ENCODE measurements at regions not wholly inside any gene's neighbourhood (a gene's known extent, or its start where the extent isn't known, plus 50 kb on each side); places are given as distances from the start of the nearest gene placed in this dataset.

DNA sequence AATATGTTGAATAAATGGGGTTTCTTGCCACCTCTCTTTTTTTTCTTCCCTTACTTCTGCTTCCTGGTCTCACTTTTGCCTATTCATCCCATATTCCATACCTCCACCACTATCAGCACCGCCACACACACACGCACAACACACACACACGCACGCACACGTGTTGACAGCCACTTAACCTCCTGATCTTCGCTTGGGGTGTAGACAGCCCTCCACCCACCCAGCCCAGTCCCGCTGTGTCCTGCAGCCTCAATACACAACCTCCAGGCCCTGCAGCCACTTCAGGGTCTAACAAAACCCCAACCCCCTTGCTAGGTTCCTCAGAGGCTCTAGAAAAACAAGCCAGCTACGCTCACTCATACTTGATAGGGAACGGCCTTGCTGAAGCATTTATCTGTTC lies 72.3 kb downstream of the LINC00237 start:
- 80 to 81% methylated on average over 9 of the region's 9 CpGs for WGBS, 2 donors
- no peaks in the 10 kb centered on the region for H3K27me3 ChIP-seq (ENCODE audit: control insufficient read depth in 1 of 2, insufficient read depth in 2 of 2, low read length in 2 of 2)
- H3K36me3 ChIP-seq (ENCODE audit: control insufficient read depth in 2 of 2, insufficient read depth in 2 of 2, low read length in 1 of 2): no peaks in the 10 kb centered on the region
- H3K4me3 ChIP-seq (ENCODE audit: low read depth in 1 of 2, low read length in 2 of 2): no peak overlapping the region
- no peak overlapping the region for H3K27ac ChIP-seq (ENCODE audit: low read depth in 2 of 2, low read length in 1 of 2)
- H3K9me3 ChIP-seq (ENCODE audit: control insufficient read depth in 2 of 2, insufficient read depth in 1 of 2, low read depth in 1 of 2, low read length in 1 of 2): no peaks in the 10 kb centered on the region
- H3K4me1 ChIP-seq (ENCODE audit: control insufficient read depth in 2 of 2, insufficient read depth in 2 of 2, low read length in 1 of 2): no peaks in the 10 kb centered on the region

- no peaks in the 10 kb centered on the region for H3K27me3 ChIP-seq (ENCODE audit: control insufficient read depth in 1 of 2, insufficient read depth in 2 of 2, low read length in 2 of 2)
- H3K9me3 ChIP-seq (ENCODE audit: control insufficient read depth in 2 of 2, insufficient read depth in 1 of 2, low read depth in 1 of 2, low read length in 1 of 2): no peaks in the 10 kb centered on the region
- H3K4me3 ChIP-seq (ENCODE audit: low read depth in 1 of 2, low read length in 2 of 2): no peak overlapping the region
- no peak overlapping the region for H3K27ac ChIP-seq (ENCODE audit: low read depth in 2 of 2, low read length in 1 of 2)
- H3K4me1 ChIP-seq (ENCODE audit: control insufficient read depth in 2 of 2, insufficient read depth in 2 of 2, low read length in 1 of 2): no peaks in the 10 kb centered on the region
- WGBS, 2 donors: 8 to 24% methylated on average over 1 of the region's 1 CpG
- no peaks in the 10 kb centered on the region for H3K36me3 ChIP-seq (ENCODE audit: control insufficient read depth in 2 of 2, insufficient read depth in 2 of 2, low read length in 1 of 2)
These were observed 74.5 kb downstream of the LINC00237 start for GRCh38 chr20:21031666-21032065.

DNA sequence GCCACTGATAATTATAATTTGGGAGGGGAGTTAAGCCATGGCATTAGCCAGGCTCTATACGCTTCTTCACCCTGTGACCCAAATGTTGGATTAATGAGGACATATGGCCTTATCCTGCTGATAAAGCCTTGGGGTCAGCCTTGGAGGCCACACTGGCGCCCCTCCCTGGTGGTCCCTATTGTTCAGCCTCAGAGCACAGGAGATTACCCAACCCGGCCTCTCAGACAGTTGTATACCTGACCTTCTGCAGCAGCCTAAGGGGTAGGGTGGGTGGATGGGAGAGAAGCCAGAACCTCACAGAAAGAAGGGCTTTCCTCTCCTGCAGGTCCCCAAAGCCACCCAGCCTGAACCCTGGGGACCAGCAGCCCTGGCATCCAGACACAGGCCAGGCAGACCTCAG lies 76.8 kb downstream of the LINC00237 start:
- Histone ChIP-seq H3K27ac (ENCODE audit: low read depth in 2 of 2, low read length in 1 of 2) (no peak overlapping the region), H3K4me3 (ENCODE audit: low read depth in 1 of 2, low read length in 2 of 2) (no peak overlapping the region), H3K4me1 (ENCODE audit: control insufficient read depth in 2 of 2, insufficient read depth in 2 of 2, low read length in 1 of 2) (no peaks in the 10 kb centered on the region), H3K9me3 (ENCODE audit: control insufficient read depth in 2 of 2, insufficient read depth in 1 of 2, low read depth in 1 of 2, low read length in 1 of 2) (no peaks in the 10 kb centered on the region), H3K36me3 (ENCODE audit: control insufficient read depth in 2 of 2, insufficient read depth in 2 of 2, low read length in 1 of 2) (no peaks in the 10 kb centered on the region), H3K27me3 (ENCODE audit: control insufficient read depth in 1 of 2, insufficient read depth in 2 of 2, low read length in 2 of 2) (no peaks in the 10 kb centered on the region)
- 72 to 75% methylated on average over 3 of the region's 3 CpGs for WGBS, 2 donors

- H3K9me3 ChIP-seq (ENCODE audit: control insufficient read depth in 2 of 2, insufficient read depth in 1 of 2, low read depth in 1 of 2, low read length in 1 of 2): no peaks in the 10 kb centered on the region
- H3K4me1 ChIP-seq (ENCODE audit: control insufficient read depth in 2 of 2, insufficient read depth in 2 of 2, low read length in 1 of 2): no peaks in the 10 kb centered on the region
- no peaks in the 10 kb centered on the region for H3K27me3 ChIP-seq (ENCODE audit: control insufficient read depth in 1 of 2, insufficient read depth in 2 of 2, low read length in 2 of 2)
- 55 to 57% methylated on average over 4 of the region's 4 CpGs for WGBS, 2 donors
- H3K4me3 ChIP-seq (ENCODE audit: low read depth in 1 of 2, low read length in 2 of 2): no peak overlapping the region
- H3K27ac ChIP-seq (ENCODE audit: low read depth in 2 of 2, low read length in 1 of 2): no peak overlapping the region
- no peaks in the 10 kb centered on the region for H3K36me3 ChIP-seq (ENCODE audit: control insufficient read depth in 2 of 2, insufficient read depth in 2 of 2, low read length in 1 of 2)
These were observed 77.2 kb downstream of the LINC00237 start for GRCh38 chr20:21028921-21029320.

DNA sequence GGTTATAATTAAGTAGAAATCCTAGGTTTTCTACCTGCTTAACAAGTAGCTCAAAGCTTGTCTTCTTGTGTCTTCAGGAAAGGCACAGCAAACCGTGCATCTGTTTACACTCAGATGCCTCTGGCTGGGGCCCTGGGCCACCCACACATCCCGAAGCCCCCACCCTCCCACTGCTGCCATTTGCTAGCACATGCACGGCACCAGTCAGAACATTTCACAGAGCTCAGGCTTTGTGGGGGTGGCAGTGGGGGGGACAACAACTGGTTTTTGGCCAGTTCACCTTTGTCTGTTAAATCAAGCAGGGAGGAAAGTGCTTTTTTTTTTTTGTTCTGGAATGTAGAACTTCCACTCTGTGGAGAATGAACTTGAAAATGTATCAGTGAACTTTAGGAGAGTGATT lies 77.7 kb downstream of the LINC00237 start:
- H3K4me3 ChIP-seq (ENCODE audit: low read depth in 1 of 2, low read length in 2 of 2): no peak overlapping the region
- H3K27ac ChIP-seq (ENCODE audit: low read depth in 2 of 2, low read length in 1 of 2): no peak overlapping the region
- no peaks in the 10 kb centered on the region for H3K9me3 ChIP-seq (ENCODE audit: control insufficient read depth in 2 of 2, insufficient read depth in 1 of 2, low read depth in 1 of 2, low read length in 1 of 2)
- H3K4me1 ChIP-seq (ENCODE audit: control insufficient read depth in 2 of 2, insufficient read depth in 2 of 2, low read length in 1 of 2): no peaks in the 10 kb centered on the region
- no peaks in the 10 kb centered on the region for H3K36me3 ChIP-seq (ENCODE audit: control insufficient read depth in 2 of 2, insufficient read depth in 2 of 2, low read length in 1 of 2)
- no peaks in the 10 kb centered on the region for H3K27me3 ChIP-seq (ENCODE audit: control insufficient read depth in 1 of 2, insufficient read depth in 2 of 2, low read length in 2 of 2)
- WGBS, 2 donors: 15 to 35% methylated on average over 3 of the region's 3 CpGs

DNA sequence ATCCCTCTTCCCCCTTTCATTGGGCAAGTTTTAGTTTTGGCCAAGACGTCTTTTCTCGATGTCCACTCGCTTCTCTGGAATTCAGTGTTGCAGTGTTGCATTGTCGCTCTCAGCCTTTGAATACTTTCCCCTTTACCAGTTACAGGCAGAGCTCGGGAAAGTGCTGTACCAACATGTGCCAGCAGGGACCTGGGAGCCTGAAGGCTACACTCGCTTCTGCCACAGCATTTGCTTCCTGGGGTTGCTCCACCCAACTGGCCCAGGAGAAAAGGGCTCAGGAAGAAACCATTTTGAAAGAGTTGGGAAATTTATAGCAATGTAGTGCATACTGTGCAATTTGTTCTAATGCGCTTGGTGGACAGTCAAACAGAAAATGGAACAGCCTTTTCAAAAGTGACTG lies 78.6 kb downstream of the LINC00237 start:
- H3K27me3 ChIP-seq (ENCODE audit: control insufficient read depth in 1 of 2, insufficient read depth in 2 of 2, low read length in 2 of 2): no peaks in the 10 kb centered on the region
- WGBS, 2 donors: 48 to 61% methylated on average over 7 of the region's 7 CpGs
- no peak overlapping the region for H3K27ac ChIP-seq (ENCODE audit: low read depth in 2 of 2, low read length in 1 of 2)
- H3K9me3 ChIP-seq (ENCODE audit: control insufficient read depth in 2 of 2, insufficient read depth in 1 of 2, low read depth in 1 of 2, low read length in 1 of 2): no peaks in the 10 kb centered on the region
- H3K4me1 ChIP-seq (ENCODE audit: control insufficient read depth in 2 of 2, insufficient read depth in 2 of 2, low read length in 1 of 2): no peaks in the 10 kb centered on the region
- no peak overlapping the region for H3K4me3 ChIP-seq (ENCODE audit: low read depth in 1 of 2, low read length in 2 of 2)
- H3K36me3 ChIP-seq (ENCODE audit: control insufficient read depth in 2 of 2, insufficient read depth in 2 of 2, low read length in 1 of 2): no peaks in the 10 kb centered on the region

DNA sequence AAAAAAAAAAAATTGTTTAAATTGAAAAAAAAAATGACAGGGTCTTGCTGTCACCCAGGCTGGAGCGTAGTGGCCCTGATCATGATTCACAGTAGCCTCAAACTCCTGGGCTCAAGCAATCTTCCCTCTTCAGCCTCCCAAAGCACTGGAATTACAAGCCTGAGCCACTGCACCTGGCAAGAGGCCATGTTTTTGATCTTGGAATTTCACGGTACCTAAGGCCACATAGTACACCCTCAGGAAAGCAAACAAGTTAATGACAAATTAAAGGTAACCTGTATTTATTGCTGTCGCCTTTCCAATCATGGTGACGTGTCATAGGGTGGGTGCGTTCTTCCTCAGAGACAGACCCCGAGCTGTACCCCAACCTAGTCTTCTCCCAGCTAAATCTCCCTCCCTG lies 79.2 kb downstream of the LINC00237 start:
- 60 to 62% methylated on average over 6 of the region's 6 CpGs for WGBS, 2 donors
- Histone ChIP-seq H3K4me1 (ENCODE audit: control insufficient read depth in 2 of 2, insufficient read depth in 2 of 2, low read length in 1 of 2) (no peaks in the 10 kb centered on the region), H3K4me3 (ENCODE audit: low read depth in 1 of 2, low read length in 2 of 2) (no peak overlapping the region), H3K27ac (ENCODE audit: low read depth in 2 of 2, low read length in 1 of 2) (no peak overlapping the region), H3K9me3 (ENCODE audit: control insufficient read depth in 2 of 2, insufficient read depth in 1 of 2, low read depth in 1 of 2, low read length in 1 of 2) (no peaks in the 10 kb centered on the region), H3K36me3 (ENCODE audit: control insufficient read depth in 2 of 2, insufficient read depth in 2 of 2, low read length in 1 of 2) (no peaks in the 10 kb centered on the region), H3K27me3 (ENCODE audit: control insufficient read depth in 1 of 2, insufficient read depth in 2 of 2, low read length in 2 of 2) (no peaks in the 10 kb centered on the region)

GRCh38 chr20:21024420-21024819 lies 81.7 kb downstream of the LINC00237 start:
- no peak overlapping the region for H3K27ac ChIP-seq (ENCODE audit: low read depth in 2 of 2, low read length in 1 of 2)
- H3K4me1 ChIP-seq (ENCODE audit: control insufficient read depth in 2 of 2, insufficient read depth in 2 of 2, low read length in 1 of 2): no peaks in the 10 kb centered on the region
- WGBS, 2 donors: 84% methylated on average over 3 of the region's 3 CpGs
- H3K27me3 ChIP-seq (ENCODE audit: control insufficient read depth in 1 of 2, insufficient read depth in 2 of 2, low read length in 2 of 2): no peaks in the 10 kb centered on the region
- H3K36me3 ChIP-seq (ENCODE audit: control insufficient read depth in 2 of 2, insufficient read depth in 2 of 2, low read length in 1 of 2): no peaks in the 10 kb centered on the region
- no peaks in the 10 kb centered on the region for H3K9me3 ChIP-seq (ENCODE audit: control insufficient read depth in 2 of 2, insufficient read depth in 1 of 2, low read depth in 1 of 2, low read length in 1 of 2)
- no peak overlapping the region for H3K4me3 ChIP-seq (ENCODE audit: low read depth in 1 of 2, low read length in 2 of 2)

DNA sequence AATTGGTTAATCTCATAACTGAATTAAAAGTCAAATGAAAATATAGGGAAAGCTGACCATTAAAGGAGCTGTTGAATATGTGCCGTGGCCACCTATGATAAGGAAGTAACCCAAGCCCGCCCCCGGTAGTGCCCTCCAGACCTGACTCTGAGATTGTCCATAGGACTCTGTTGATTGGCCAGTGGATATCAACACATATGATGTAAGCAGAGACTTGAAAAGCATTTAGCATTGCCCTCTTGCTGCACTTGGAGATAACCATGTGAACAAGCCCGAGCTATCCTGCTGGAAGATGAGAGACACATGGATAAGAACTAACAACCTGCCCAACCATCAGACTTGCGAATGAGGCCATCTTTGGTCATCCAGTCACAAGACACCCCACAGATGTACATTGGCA lies 83.2 kb downstream of the LINC00237 start:
- Histone ChIP-seq H3K4me3 (ENCODE audit: low read depth in 1 of 2, low read length in 2 of 2) (no peak overlapping the region), H3K36me3 (ENCODE audit: control insufficient read depth in 2 of 2, insufficient read depth in 2 of 2, low read length in 1 of 2) (no peaks in the 10 kb centered on the region), H3K4me1 (ENCODE audit: control insufficient read depth in 2 of 2, insufficient read depth in 2 of 2, low read length in 1 of 2) (no peaks in the 10 kb centered on the region), H3K9me3 (ENCODE audit: control insufficient read depth in 2 of 2, insufficient read depth in 1 of 2, low read depth in 1 of 2, low read length in 1 of 2) (no peaks in the 10 kb centered on the region), H3K27ac (ENCODE audit: low read depth in 2 of 2, low read length in 1 of 2) (no peak overlapping the region), H3K27me3 (ENCODE audit: control insufficient read depth in 1 of 2, insufficient read depth in 2 of 2, low read length in 2 of 2) (no peaks in the 10 kb centered on the region)
- 92 to 93% methylated on average over 5 of the region's 5 CpGs for WGBS, 2 donors

- Histone ChIP-seq H3K4me3 (ENCODE audit: low read depth in 1 of 2, low read length in 2 of 2) (no peak overlapping the region), H3K9me3 (ENCODE audit: control insufficient read depth in 2 of 2, insufficient read depth in 1 of 2, low read depth in 1 of 2, low read length in 1 of 2) (no peaks in the 10 kb centered on the region), H3K27ac (ENCODE audit: low read depth in 2 of 2, low read length in 1 of 2) (no peak overlapping the region), H3K27me3 (ENCODE audit: control insufficient read depth in 1 of 2, insufficient read depth in 2 of 2, low read length in 2 of 2) (no peaks in the 10 kb centered on the region), H3K36me3 (ENCODE audit: control insufficient read depth in 2 of 2, insufficient read depth in 2 of 2, low read length in 1 of 2) (no peaks in the 10 kb centered on the region), H3K4me1 (ENCODE audit: control insufficient read depth in 2 of 2, insufficient read depth in 2 of 2, low read length in 1 of 2) (no peaks in the 10 kb centered on the region)
- 59 to 63% methylated on average over 1 of the region's 1 CpG for WGBS, 2 donors
These were observed 84.7 kb downstream of the LINC00237 start for GRCh38 chr20:21021472-21021790.
